ENCODE measurements at regions not wholly inside any gene's neighbourhood (a gene's known extent, or its start where the extent isn't known, plus 50 kb on each side); places are given as distances from the start of the nearest gene placed in this dataset.
"Not testable (repeated sequence)": the region's sequence is repeated elsewhere in the genome, so short reads cannot be mapped to it uniquely, and the experiment has no call there.

GRCh38 chr21:6034124-6034678 is 4487.2 kb upstream of the TPTE start:
- TF ChIP-seq POLR2AphosphoS5, CTCF (IDR thresholded peaks at IDR 0.05): not testable (repeated sequence)
